OCI-LY3 (cell line): ENCODE measurements at regions not wholly inside any gene's neighbourhood (a gene's known extent, or its start where the extent isn't known, plus 50 kb on each side); places are given as distances from the start of the nearest gene placed in this dataset.

ENCODE experiments used
- H2AFZ ChIP-seq: fragments of 200-600, 300-600 bp; shearing (Covaris generic); 2 replicates; pipeline ENCODE4 v1.6.0; 2014; ENCODE audit warnings: antibody characterized with exemption, low read depth, low read length
- H3K27ac ChIP-seq: fragments of 200-600, 300-600 bp; sonication (generic); 2 replicates; pipeline ENCODE4 v1.5.1; 2014; ENCODE audit warnings: mild to moderate bottlenecking, low read length, moderate library complexity, mixed read lengths
- H3K27me3 ChIP-seq: fragments of 200-600, 300-600 bp; sonication (generic); 2 replicates; pipeline ENCODE4 v1.6.1; 2014; ENCODE audit warnings: low read depth, low read length, mixed read lengths
- H3K36me3 ChIP-seq: fragments of 200-600, 300-600 bp; sonication (generic); replicated peaks from 2 replicates; pipeline ENCODE3; 2014; ENCODE audit warnings: low read depth, low read length, mixed read lengths
- H3K4me1 ChIP-seq: fragments of 300-600, 200-600 bp; sonication (generic); 2 replicates; pipeline ENCODE4 v1.6.1; 2014; ENCODE audit warnings: low read length, mixed read lengths
- H3K4me2 ChIP-seq: fragments of 200-600, 300-600 bp; sonication (generic); 2 replicates; pipeline ENCODE4 v1.6.1; 2014; ENCODE audit warnings: low read length, mixed read lengths
- H3K4me3 ChIP-seq: fragments of 300-600, 200-600 bp; sonication (generic); 2 replicates; pipeline ENCODE4 v1.5.1; 2014; ENCODE audit warnings: antibody characterized with exemption, mild to moderate bottlenecking, low read length, moderate library complexity
- H3K79me2 ChIP-seq: fragments of 300-600, 200-600 bp; shearing (Covaris generic); 2 replicates; pipeline ENCODE4 v1.6.1; 2014; ENCODE audit warnings: mild to moderate bottlenecking, low read length, mixed read lengths
- H3K9ac ChIP-seq: fragments of 300-600, 200-600 bp; shearing (Covaris generic); 2 replicates; pipeline ENCODE4 v1.6.0; 2014; ENCODE audit warnings: mild to moderate bottlenecking, low read length, moderate library complexity
- H3K9me3 ChIP-seq: fragments of 200-600, 300-600 bp; shearing (Covaris generic); 2 replicates; pipeline ENCODE4 v1.6.1; 2014; ENCODE audit warnings: low read length, mixed read lengths; ENCODE audit not compliant: insufficient read depth
- H4K20me1 ChIP-seq: fragments of 200-600, 300-600 bp; sonication (generic); 2 replicates; pipeline ENCODE4 v1.6.1; 2016; ENCODE audit warnings: low read length, mixed read lengths; ENCODE audit not compliant: insufficient read depth
- CTCF ChIP-seq: fragments of 200-600, 300-600 bp; sonication (generic); IDR thresholded peaks from 2 replicates; pipeline ENCODE4 v1.5.1; 2014; ENCODE audit warnings: antibody characterized with exemption, low read length, low read depth
- EZH2phosphoT487 ChIP-seq: fragments of 200-600 bp; shearing (Covaris generic); IDR thresholded peaks from 2 replicates; pipeline ENCODE4 v1.6.1; 2018; ENCODE audit warnings: antibody characterized with exemption, mixed run types, low read depth

- Histone ChIP-seq H3K27me3 (0 out of 2 replicates have a peak, but pooled peaks cover 7% of the 10 kb centered on the region), H3K4me2 (no peak overlapping the region), H3K4me3 (no peak overlapping the region), H4K20me1 (no peaks in the 10 kb centered on the region), H3K4me1 (no peaks in the 10 kb centered on the region), H3K79me2 (no peaks in the 10 kb centered on the region), H3K9me3 (no peaks in the 10 kb centered on the region), H2AFZ (no peak overlapping the region), H3K27ac (no peak overlapping the region), H3K36me3 (no peaks in the 10 kb centered on the region), H3K9ac (no peak overlapping the region)
- TF ChIP-seq CTCF, result no peak
- TF ChIP-seq EZH2phosphoT487, result no peak
Measured at GRCh38 chr3:64985072-64985471, 297.3 kb upstream of the ADAMTS9 start.

DNA sequence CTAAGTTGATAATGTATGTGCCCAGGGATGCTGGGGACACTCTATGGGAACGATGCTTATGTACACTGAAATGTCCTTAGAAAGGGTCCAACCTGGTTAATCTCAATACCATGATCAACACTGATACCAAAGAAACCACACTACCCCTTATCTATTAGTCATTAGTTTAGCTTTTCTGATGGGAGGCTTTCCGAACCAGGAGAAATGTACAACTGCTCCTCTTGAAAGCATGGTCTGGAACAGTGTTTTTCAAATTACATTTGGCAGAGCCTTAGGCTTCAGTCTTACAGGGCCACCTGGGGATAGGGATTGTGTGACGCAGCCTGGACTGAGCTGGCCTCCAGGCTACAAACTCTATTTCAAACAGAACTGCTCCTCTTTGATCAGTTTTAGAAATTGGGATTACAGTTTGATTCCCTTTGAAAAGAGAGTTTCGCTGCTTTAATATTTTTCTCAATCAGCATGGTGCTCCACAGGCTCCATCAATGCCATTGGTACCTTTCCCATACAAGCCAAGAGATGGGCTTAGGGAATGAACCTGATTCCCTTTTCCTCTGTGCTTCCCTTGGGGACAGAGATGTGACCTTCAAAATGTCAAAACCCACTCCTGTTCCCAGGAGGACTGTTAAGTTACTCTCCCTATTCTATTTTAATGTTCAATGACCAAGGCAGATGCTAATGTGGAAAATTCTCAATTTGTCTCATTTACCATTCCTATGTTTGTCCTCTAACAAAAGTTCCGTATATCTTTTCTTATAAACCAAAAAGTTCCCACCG, 296.0 kb upstream of the ADAMTS9 start:
- Histone ChIP-seq H3K27ac (no peak overlapping the region), H3K36me3 (no peaks in the 10 kb centered on the region), H3K79me2 (no peaks in the 10 kb centered on the region), H4K20me1 (no peaks in the 10 kb centered on the region), H2AFZ (no peak overlapping the region), H3K27me3 (0 out of 2 replicates have a peak, but pooled peaks cover 7% of the 10 kb centered on the region), H3K4me2 (no peak overlapping the region), H3K4me3 (no peak overlapping the region), H3K4me1 (no peaks in the 10 kb centered on the region), H3K9ac (no peak overlapping the region), H3K9me3 (no peaks in the 10 kb centered on the region)
- no peak for TF ChIP-seq CTCF
- TF ChIP-seq EZH2phosphoT487, result no peak

- no peaks in the 10 kb centered on the region for H3K9me3 ChIP-seq
- H3K9ac ChIP-seq, result no peak overlapping the region
- no peak overlapping the region for H3K4me2 ChIP-seq
- H3K4me1 ChIP-seq, result peaks cover 9% of the 10 kb centered on the region
- no peak overlapping the region for H3K4me3 ChIP-seq
- H2AFZ ChIP-seq, result no peak overlapping the region
- H3K27me3 ChIP-seq, result peaks cover 45% of the 10 kb centered on the region
- H3K27ac ChIP-seq, result no peak overlapping the region
- H4K20me1 ChIP-seq, result peaks cover 8% of the 10 kb centered on the region; the same call in 1 of the 2 replicates
- TF ChIP-seq CTCF (no peak), EZH2phosphoT487 (no peak)
- no peaks in the 10 kb centered on the region for H3K79me2 ChIP-seq
- no peaks in the 10 kb centered on the region for H3K36me3 ChIP-seq
Measured at GRCh38 chr3:64977308-64978100, 289.7 kb upstream of the ADAMTS9 start.

GRCh38 chr3:64976456-64976855, 288.7 kb upstream of the ADAMTS9 start:
- H3K27ac ChIP-seq, result no peak overlapping the region
- H3K27me3 ChIP-seq, result peaks cover 53% of the 10 kb centered on the region
- no peaks in the 10 kb centered on the region for H3K36me3 ChIP-seq
- no peak overlapping the region for H3K4me3 ChIP-seq
- peaks cover 13% of the 10 kb centered on the region for H3K4me1 ChIP-seq
- H2AFZ ChIP-seq, result no peak overlapping the region
- no peaks in the 10 kb centered on the region for H3K79me2 ChIP-seq
- no peak overlapping the region for H3K4me2 ChIP-seq
- no peak overlapping the region for H3K9ac ChIP-seq
- no peaks in the 10 kb centered on the region for H3K9me3 ChIP-seq
- TF ChIP-seq EZH2phosphoT487 (no peak), CTCF (no peak)
- peaks cover 8% of the 10 kb centered on the region; the same call in 1 of the 2 replicates for H4K20me1 ChIP-seq
